ENCODE measurements at regions not wholly inside any gene's neighbourhood (a gene's known extent, or its start where the extent isn't known, plus 50 kb on each side); places are given as distances from the start of the nearest gene placed in this dataset.
"Not testable (repeated sequence)": the region's sequence is repeated elsewhere in the genome, so short reads cannot be mapped to it uniquely, and the experiment has no call there.

DNA sequence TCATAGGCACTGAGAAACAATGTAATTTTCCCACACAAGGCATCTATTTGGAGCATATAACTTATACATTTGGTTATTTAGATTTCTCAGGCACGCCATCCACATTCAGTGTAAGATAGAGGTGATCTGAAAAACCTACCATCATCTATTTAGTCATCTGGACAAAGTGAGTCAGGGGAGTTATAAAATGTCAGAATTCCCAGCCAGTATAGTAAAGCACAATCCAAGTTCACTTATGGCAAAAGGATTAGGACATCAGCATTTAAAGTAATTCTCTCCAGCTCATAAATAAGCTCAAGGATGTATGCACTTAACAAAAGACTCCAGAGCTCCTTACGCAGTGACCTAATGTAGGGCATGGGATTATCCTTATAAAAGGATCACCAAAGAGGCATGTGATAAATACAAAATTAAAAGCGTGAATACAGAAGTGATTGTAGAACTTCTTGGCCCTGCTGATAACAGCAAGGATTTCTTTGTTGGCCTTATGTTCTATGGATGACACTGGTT is 65.3 kb upstream of the DCLK2 start:
- no peak overlapping the region for H3K4me3 ChIP-seq (ENCODE audit: insufficient read depth, low read length, poor library complexity, severe bottlenecking)
- H3K9ac ChIP-seq (ENCODE audit: low read length) = no peak overlapping the region
- no peak overlapping the region for H3K4me2 ChIP-seq (ENCODE audit: low read depth, low read length, poor library complexity, severe bottlenecking)
- TF ChIP-seq EZH2phosphoT487 (conservative IDR thresholded peaks at IDR 0.05; ENCODE audit: low read length) (no peak), CTCF (IDR thresholded peaks at IDR 0.05; ENCODE audit: insufficient read depth, low read length, poor library complexity, severe bottlenecking) (no peak)
- H4K20me1 ChIP-seq (ENCODE audit: low read depth, low read length) = no peaks in the 10 kb centered on the region
- no peak overlapping the region for H3K27ac ChIP-seq (ENCODE audit: low read depth, low read length)
- no peaks in the 10 kb centered on the region for H3K27me3 ChIP-seq (ENCODE audit: low read length)
- H3K9me2 ChIP-seq (replicated peaks; ENCODE audit: insufficient read depth, low read length) = no peaks in the 10 kb centered on the region
- H3K79me2 ChIP-seq (ENCODE audit: insufficient read depth, low read length) = no peaks in the 10 kb centered on the region
- no peaks in the 10 kb centered on the region for H3K9me3 ChIP-seq (ENCODE audit: insufficient read depth, low read length)
- no peaks in the 10 kb centered on the region for H3F3A ChIP-seq (ENCODE audit: insufficient read depth)
- no peaks in the 10 kb centered on the region for H3K36me3 ChIP-seq (ENCODE audit: low read length)
- no peak overlapping the region for H2AFZ ChIP-seq (ENCODE audit: low read depth, low read length, severe bottlenecking)

GRCh38 chr4:150015910-150016309 is 62.3 kb upstream of the DCLK2 start:
- not testable (repeated sequence) for H3K27me3 ChIP-seq (ENCODE audit: low read length); H3K79me2 ChIP-seq (ENCODE audit: insufficient read depth, low read length); H4K20me1 ChIP-seq (ENCODE audit: low read depth, low read length); H3K27ac ChIP-seq (ENCODE audit: low read depth, low read length); H3K4me3 ChIP-seq (ENCODE audit: insufficient read depth, low read length, poor library complexity, severe bottlenecking); H3K4me2 ChIP-seq (ENCODE audit: low read depth, low read length, poor library complexity, severe bottlenecking); H3K9ac ChIP-seq (ENCODE audit: low read length); H3F3A ChIP-seq (ENCODE audit: insufficient read depth); H3K36me3 ChIP-seq (ENCODE audit: low read length); H3K9me3 ChIP-seq (ENCODE audit: insufficient read depth, low read length); H3K9me2 ChIP-seq (replicated peaks; ENCODE audit: insufficient read depth, low read length); H2AFZ ChIP-seq (ENCODE audit: low read depth, low read length, severe bottlenecking)

DNA sequence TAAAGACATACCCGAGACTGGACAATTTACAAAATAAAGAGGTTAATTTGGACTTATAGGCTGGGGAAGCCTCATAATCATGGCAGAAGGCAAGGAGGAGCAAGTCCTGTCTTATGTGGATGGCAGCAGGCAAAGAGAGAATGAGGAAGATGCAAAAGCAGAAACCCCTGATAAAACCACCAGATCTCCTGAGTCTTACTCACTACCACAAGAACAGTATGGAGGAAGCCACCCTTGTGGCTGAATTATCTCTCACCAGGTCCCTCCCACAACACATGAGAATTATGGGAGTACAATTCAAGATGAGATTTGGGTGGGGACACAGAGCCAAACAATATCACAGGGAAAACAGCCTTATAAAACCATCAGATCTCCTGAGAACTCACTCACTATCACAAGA is 61.6 kb upstream of the DCLK2 start:
- not testable (repeated sequence) for H3K9me3 ChIP-seq (ENCODE audit: insufficient read depth, low read length); H3F3A ChIP-seq (ENCODE audit: insufficient read depth); H3K27me3 ChIP-seq (ENCODE audit: low read length); H3K9ac ChIP-seq (ENCODE audit: low read length); H3K27ac ChIP-seq (ENCODE audit: low read depth, low read length); H3K4me2 ChIP-seq (ENCODE audit: low read depth, low read length, poor library complexity, severe bottlenecking); H4K20me1 ChIP-seq (ENCODE audit: low read depth, low read length); H3K79me2 ChIP-seq (ENCODE audit: insufficient read depth, low read length); H3K9me2 ChIP-seq (replicated peaks; ENCODE audit: insufficient read depth, low read length); H3K36me3 ChIP-seq (ENCODE audit: low read length); H2AFZ ChIP-seq (ENCODE audit: low read depth, low read length, severe bottlenecking); H3K4me3 ChIP-seq (ENCODE audit: insufficient read depth, low read length, poor library complexity, severe bottlenecking)

DNA sequence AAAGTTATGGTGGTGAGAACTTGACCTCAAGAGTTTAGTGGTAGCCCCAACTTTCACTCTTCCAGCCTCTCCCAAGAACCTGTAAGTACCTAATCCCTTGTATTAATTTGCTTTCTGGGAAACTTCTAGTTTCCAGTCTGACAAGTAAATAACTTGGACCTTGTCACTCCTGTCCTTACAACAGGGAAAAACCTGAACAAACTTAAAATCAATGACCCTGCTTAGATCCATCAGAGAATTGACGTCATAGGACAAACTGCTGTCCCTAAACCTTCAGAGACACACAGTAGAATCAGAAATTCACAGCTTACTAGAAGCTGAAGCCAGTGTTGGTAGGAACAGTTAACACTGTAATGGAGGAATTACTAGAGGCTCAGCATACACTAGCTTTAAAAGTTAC is 60.0 kb upstream of the DCLK2 start:
- H3F3A ChIP-seq (ENCODE audit: insufficient read depth) = no peaks in the 10 kb centered on the region
- no peak overlapping the region for H3K27ac ChIP-seq (ENCODE audit: low read depth, low read length)
- no peak overlapping the region for H3K4me3 ChIP-seq (ENCODE audit: insufficient read depth, low read length, poor library complexity, severe bottlenecking)
- no peak overlapping the region for H2AFZ ChIP-seq (ENCODE audit: low read depth, low read length, severe bottlenecking)
- no peaks in the 10 kb centered on the region for H4K20me1 ChIP-seq (ENCODE audit: low read depth, low read length)
- no peaks in the 10 kb centered on the region for H3K36me3 ChIP-seq (ENCODE audit: low read length)
- H3K9ac ChIP-seq (ENCODE audit: low read length) = no peak overlapping the region
- no peak overlapping the region for H3K4me2 ChIP-seq (ENCODE audit: low read depth, low read length, poor library complexity, severe bottlenecking)
- H3K9me2 ChIP-seq (replicated peaks; ENCODE audit: insufficient read depth, low read length) = no peaks in the 10 kb centered on the region
- H3K9me3 ChIP-seq (ENCODE audit: insufficient read depth, low read length) = no peaks in the 10 kb centered on the region
- TF ChIP-seq CTCF (IDR thresholded peaks at IDR 0.05; ENCODE audit: insufficient read depth, low read length, poor library complexity, severe bottlenecking) (no peak), EZH2phosphoT487 (conservative IDR thresholded peaks at IDR 0.05; ENCODE audit: low read length) (no peak)
- no peaks in the 10 kb centered on the region for H3K79me2 ChIP-seq (ENCODE audit: insufficient read depth, low read length)
- H3K27me3 ChIP-seq (ENCODE audit: low read length) = no peaks in the 10 kb centered on the region
